ENCODE measurements at regions not wholly inside any gene's neighbourhood (a gene's known extent, or its start where the extent isn't known, plus 50 kb on each side); places are given as distances from the start of the nearest gene placed in this dataset.

DNA sequence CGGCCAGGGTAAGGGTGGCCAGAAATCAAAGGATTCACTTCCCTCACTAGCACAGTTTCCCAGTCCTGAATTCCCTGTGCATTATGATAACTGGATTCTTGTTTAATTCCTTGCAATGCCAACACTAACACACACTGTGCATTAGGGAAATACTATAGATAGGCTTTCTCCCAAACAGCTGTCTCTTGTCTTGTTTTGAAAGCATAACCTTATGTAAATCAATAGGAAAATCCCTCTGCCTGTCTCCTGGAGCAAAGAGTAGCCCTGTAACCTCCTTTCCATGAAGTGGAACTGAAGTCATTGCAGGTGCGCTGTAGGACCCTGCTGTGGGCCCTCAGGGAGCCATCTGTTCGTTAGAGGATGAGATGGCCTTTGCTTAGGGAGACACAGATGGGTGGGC lies 82.8 kb upstream of the FAM171A1 start:
- DNase-seq (ENCODE audit: low read depth) = no peak
- no peak overlapping the region for H3K4me3 ChIP-seq (ENCODE audit: low read depth, low read length)
- TF ChIP-seq, protein P1, sequence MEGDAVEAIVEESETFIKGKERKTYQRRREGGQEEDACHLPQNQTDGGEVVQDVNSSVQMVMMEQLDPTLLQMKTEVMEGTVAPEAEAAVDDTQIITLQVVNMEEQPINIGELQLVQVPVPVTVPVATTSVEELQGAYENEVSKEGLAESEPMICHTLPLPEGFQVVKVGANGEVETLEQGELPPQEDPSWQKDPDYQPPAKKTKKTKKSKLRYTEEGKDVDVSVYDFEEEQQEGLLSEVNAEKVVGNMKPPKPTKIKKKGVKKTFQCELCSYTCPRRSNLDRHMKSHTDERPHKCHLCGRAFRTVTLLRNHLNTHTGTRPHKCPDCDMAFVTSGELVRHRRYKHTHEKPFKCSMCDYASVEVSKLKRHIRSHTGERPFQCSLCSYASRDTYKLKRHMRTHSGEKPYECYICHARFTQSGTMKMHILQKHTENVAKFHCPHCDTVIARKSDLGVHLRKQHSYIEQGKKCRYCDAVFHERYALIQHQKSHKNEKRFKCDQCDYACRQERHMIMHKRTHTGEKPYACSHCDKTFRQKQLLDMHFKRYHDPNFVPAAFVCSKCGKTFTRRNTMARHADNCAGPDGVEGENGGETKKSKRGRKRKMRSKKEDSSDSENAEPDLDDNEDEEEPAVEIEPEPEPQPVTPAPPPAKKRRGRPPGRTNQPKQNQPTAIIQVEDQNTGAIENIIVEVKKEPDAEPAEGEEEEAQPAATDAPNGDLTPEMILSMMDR (IDR thresholded peaks at IDR 0.05; ENCODE audit: insufficient read depth, low read depth, low read length, missing control alignments) = no peak

DNA sequence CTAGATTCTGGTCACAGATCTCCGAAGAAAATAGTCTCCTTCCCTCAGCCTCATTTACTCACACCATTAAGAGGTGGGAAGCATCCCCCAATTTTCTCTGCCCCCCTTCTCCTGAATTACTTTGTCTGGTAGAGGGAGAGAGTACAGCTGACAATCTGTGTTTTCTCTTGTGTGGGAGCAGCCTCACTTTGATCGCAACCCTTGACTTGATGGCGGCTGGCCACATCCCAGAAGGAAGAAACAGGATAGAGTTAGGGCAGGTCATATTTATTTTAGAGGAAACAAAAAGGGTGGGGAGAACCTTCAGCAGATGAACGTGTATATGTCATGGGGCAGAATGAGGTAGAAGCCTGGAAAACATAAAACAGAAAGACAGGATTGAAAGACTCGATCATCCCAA lies 82.4 kb upstream of the FAM171A1 start:
- DNase-seq (ENCODE audit: low read depth) = no peak
- TF ChIP-seq, protein P1 (IDR thresholded peaks at IDR 0.05; ENCODE audit: insufficient read depth, low read depth, low read length, missing control alignments) = no peak
- H3K4me3 ChIP-seq (ENCODE audit: low read depth, low read length) = no peak overlapping the region

DNA sequence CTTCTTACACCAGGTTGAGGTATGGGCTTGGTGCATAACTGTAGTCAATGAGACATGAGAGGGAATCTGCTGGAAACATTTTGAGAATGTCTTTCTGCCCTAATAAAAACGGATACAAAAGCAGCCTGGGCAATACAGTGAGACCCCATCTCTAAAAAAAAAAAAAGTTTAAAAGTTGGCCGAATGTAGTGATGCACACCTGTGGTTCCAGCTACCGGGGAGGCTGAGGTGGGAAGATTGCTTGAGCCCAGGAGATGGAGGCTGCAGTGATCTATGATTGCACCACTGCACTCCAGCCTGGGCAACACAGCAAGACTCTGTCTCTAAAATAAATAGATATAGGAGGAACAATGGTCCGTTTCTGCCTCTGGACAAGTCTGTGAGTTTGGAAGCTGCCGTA lies 81.5 kb upstream of the FAM171A1 start:
- no peak overlapping the region for H3K4me3 ChIP-seq (ENCODE audit: low read depth, low read length)
- no peak for DNase-seq (ENCODE audit: low read depth)
- TF ChIP-seq, protein P1 (IDR thresholded peaks at IDR 0.05; ENCODE audit: insufficient read depth, low read depth, low read length, missing control alignments) = no peak

DNA sequence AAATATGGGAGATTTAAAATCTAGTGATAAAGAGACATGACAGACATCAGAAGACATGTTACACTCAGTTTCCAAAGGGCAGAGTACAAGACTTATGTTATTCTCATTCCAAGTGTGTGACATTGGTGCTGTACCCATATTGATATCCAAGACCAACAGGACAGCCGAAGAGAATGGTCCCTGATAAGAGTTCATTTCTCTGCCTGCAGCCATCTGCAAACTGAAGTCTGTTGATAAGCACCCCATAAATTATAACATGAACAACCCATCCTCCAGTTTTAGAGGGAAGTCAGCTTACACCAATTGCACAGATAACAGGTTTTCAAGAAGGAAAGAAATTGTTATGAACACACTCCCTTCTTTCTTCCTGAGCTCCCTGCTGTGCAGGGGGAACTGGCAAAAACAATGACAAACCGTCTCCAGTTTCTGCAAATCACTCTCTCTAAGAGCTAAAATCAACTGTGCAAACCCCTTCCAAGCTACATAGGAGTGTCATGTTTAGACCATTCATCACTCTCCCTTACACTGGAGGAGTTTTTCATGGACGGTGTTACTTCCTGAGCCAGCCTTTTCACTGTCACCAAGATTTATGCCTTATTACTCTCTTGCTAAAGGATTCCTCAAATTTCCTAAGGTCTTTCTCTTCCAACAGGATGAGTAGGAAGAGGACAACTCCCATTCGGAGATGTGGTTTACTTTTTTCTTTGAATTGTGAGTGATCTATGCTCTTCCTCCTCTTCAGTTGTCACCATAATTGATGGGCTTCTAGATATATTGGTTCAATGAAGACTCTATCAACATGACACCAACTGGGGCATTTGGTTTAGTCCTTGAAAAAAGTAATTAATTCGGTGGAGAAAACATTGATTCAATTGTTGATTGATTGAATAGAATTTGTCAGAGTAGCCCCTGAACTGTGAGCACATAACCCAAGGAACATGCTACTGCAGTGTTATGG lies 80.3 kb upstream of the FAM171A1 start:
- TF ChIP-seq, protein P1 (IDR thresholded peaks at IDR 0.05; ENCODE audit: insufficient read depth, low read depth, low read length, missing control alignments) = no peak
- DNase-seq (ENCODE audit: low read depth) = no peak
- H3K4me3 ChIP-seq (ENCODE audit: low read depth, low read length) = no peak overlapping the region

DNA sequence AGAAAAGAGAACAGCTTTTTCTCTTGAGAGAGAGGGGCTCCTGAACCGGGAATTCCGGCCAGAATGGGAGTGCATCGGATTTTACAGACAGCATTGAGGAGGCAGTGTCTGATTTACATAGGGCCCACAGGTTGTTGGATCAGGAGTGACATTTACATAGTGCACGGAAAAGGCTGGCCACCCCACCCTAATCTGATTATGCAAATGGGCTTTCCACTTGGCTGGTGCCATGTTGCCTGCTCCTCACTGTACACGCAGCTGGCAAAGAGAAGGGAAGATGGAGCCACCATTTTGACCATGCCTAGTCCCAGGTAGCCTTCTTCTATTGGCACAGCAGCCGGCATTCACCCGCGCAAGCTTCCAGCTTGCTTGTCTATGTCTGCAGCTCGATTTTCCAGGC lies 77.5 kb upstream of the FAM171A1 start:
- no peak overlapping the region for H3K4me3 ChIP-seq (ENCODE audit: low read depth, low read length)
- TF ChIP-seq, protein P1 (IDR thresholded peaks at IDR 0.05; ENCODE audit: insufficient read depth, low read depth, low read length, missing control alignments) = no peak
- no peak for DNase-seq (ENCODE audit: low read depth)

DNA sequence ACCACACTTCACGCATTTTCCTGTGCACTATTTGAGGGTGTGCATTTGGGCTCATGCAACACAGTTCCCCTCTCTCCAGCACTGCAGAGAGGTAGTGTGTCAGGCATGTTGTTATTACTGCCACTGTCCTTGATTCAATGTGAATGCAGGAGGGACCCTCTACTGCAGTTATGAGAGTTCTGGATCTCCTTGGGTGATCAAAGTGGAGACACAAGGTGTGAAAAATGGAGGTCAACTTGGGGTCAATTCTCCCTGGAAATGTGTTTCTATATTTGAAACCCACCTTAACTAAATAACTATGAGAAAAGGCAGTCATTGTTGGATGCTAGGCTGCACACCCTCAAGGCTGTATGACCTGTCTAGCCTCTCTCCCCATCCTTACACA lies 73.9 kb upstream of the FAM171A1 start:
- no peak overlapping the region for H3K4me3 ChIP-seq (ENCODE audit: low read depth, low read length)
- DNase-seq (ENCODE audit: low read depth) = no peak
- TF ChIP-seq, protein P1 (IDR thresholded peaks at IDR 0.05; ENCODE audit: insufficient read depth, low read depth, low read length, missing control alignments) = no peak

Data from GM12865 (cell line).